Colonic mucosa (tissue), 4 donors: ENCODE measurements at regions not wholly inside any gene's neighbourhood (a gene's known extent, or its start where the extent isn't known, plus 50 kb on each side); places are given as distances from the start of the nearest gene placed in this dataset.
A peak's percentile ranks its signal among the peaks of the same experiment; 100 is the strongest.

Source experiments
- DNase-seq: peaks from one replicate; pipeline ENCODE4 v3.0.0-alpha.2; 2020
- H3K27ac ChIP-seq: fragments of 200-600 bp; one replicate; pipeline ENCODE4 v1.8.0; 2021
- H3K27me3 ChIP-seq: fragments of 200-600 bp; one replicate; pipeline ENCODE4 v1.8.0; 2021
- H3K36me3 ChIP-seq: fragments of 200-600 bp; one replicate; pipeline ENCODE4 v1.8.0; 2021
- H3K4me1 ChIP-seq: fragments of 200-600 bp; one replicate; pipeline ENCODE4 v1.8.0; 2021; ENCODE audit warnings: mild to moderate bottlenecking
- H3K4me3 ChIP-seq: fragments of 200-600 bp; one replicate; pipeline ENCODE4 v1.8.0; 2021
- H3K9ac ChIP-seq, 2 donors: one replicate each; pipeline ENCODE4 v1.7.0; 2013; ENCODE audit warnings: control low read depth in 2 of 2, low read depth in 2 of 2, low read length in 2 of 2
- H3K9me3 ChIP-seq: fragments of 200-600 bp; one replicate; pipeline ENCODE4 v1.8.0; 2021
- intact Hi-C: fragments of 100-400 bp; cut with DNase I; formaldehyde crosslinking; loops from one replicate; pipeline ENCODE4 v1.14.1; 2022
- TF ChIP-seq, protein P1 (sequence below): fragments of 200-600 bp; IDR thresholded peaks from one replicate; pipeline ENCODE4 v1.8.0; 2022; ENCODE audit warnings: antibody characterized with exemption, mild to moderate bottlenecking
- donor health status: healthy.
- donor health status: DM: no; HTN: no; CAD: no.
- donor health status: DM: no; HTN: no; CAD: no.

DNA sequence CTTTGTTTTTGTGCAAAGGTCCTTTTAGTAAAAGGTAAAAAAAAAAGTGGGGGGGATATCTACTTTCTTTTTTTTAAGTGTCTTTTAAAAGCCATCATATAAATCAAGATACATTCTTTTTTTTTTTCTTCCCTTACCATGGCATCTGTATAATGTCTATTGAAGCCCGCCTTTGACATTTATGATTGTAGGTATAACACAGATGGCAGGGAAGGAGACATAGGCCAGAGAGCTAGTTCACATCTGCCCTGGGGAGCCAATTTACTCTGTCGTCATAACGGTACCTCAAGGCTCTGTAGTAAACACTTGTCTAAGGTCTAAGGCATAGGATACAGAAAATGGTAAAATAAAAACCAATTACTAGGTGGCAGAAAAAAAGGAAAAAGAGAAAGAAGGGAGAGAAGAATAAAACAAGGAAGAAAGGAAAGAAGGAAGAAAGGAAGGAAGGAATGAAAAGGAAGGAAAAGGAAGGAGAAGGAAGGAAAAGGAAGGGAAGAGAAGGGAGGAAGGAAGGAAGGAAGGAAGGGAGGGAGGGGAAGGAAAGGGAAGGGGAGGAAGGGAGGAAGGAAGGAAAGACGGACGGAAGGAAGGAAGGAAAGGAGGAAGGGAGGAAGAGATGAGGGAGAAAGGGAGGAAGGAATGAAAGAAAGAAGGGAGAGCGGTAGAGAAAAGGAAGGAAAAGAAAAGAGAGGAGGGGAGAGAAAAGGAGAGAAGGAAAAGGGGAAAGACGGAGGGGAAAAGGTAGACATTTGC is 343.5 kb downstream of the RBM43 start:
- Histone ChIP-seq H3K9ac (no peak overlapping the region), H3K4me3 (no peak overlapping the region), H3K9me3 (no peaks in the 10 kb centered on the region), H3K27me3 (no peaks in the 10 kb centered on the region), H3K36me3 (no peaks in the 10 kb centered on the region), H3K4me1 (no peaks in the 10 kb centered on the region), H3K27ac (no peak overlapping the region)
- DNase-seq = no peak
- intact Hi-C loops = no loop called here
- TF ChIP-seq, protein P1, sequence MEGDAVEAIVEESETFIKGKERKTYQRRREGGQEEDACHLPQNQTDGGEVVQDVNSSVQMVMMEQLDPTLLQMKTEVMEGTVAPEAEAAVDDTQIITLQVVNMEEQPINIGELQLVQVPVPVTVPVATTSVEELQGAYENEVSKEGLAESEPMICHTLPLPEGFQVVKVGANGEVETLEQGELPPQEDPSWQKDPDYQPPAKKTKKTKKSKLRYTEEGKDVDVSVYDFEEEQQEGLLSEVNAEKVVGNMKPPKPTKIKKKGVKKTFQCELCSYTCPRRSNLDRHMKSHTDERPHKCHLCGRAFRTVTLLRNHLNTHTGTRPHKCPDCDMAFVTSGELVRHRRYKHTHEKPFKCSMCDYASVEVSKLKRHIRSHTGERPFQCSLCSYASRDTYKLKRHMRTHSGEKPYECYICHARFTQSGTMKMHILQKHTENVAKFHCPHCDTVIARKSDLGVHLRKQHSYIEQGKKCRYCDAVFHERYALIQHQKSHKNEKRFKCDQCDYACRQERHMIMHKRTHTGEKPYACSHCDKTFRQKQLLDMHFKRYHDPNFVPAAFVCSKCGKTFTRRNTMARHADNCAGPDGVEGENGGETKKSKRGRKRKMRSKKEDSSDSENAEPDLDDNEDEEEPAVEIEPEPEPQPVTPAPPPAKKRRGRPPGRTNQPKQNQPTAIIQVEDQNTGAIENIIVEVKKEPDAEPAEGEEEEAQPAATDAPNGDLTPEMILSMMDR = no peak

DNA sequence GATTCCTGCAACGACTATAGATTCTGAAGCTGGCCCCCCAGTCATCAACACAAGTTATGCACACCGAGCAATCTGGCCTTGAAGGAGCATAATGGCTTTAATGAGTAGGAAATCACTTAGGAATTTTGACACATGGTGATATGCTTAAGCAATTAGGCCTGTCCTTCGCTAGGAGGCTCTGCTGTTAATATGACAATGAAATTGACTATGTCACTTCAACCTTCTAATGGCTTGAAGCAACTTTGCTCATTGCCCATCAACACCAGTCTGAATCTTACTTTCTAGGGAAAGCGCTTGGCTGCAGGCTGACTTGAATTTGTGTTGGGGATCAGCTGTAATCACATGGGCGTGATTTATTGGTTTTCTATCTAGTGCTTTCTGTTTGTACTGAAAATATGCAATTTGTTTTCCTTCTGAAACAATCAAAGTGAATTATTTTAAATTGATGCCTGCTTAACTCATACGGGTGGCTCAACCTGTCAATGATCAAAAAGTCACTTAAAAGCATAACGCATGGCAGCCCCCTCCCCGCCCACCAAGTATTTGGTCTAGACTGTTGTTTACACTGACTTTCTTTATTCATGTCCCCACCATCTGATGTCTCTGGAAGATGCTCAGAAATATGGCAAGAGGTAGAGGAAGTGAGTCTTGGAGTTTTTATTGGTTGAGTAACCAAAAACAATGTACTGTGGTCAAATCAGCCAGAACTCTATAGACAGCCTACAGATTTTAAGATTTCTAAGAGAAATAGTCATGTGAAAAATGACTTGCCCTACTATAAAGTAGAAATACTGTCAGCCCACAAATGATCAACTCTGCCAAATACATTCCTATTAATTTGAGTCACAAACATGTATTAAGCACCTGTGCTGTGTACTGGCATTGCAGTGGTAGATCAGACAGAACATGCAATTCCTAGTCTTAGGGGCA is 344.9 kb downstream of the RBM43 start:
- Histone ChIP-seq H3K27ac (no peak overlapping the region), H3K4me3 (no peak overlapping the region), H3K9ac (no peak overlapping the region), H3K36me3 (no peaks in the 10 kb centered on the region), H3K4me1 (no peaks in the 10 kb centered on the region), H3K9me3 (no peaks in the 10 kb centered on the region), H3K27me3 (no peaks in the 10 kb centered on the region)
- intact Hi-C loops = no loop called here
- TF ChIP-seq, protein P1 = no peak
- DNase-seq = no peak

DNA sequence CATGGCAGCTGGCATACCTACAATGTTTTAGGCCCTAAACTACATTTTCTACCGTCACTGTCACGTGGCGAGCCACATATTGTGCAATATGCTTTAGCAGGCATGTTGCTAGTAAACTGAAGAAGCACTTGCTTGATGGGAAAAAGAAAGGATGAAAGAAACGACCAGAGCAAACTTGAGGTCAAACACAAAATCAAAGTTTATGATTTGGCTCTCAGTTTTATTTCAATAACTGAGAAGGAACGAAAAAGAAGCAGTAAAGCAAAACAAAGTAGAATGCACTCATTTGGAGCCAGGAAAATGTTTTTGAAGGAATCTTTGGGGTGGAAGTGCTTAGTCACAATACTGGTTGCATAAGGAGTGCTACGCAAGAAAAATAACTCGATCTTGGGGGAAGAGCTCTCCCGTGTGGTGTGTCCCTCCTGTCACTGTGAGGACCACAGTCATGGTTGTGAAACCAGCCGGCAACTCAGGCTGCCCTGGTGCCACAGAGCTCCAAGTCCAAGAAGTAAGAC is 349.8 kb downstream of the RBM43 start:
- H3K27me3 ChIP-seq = no peaks in the 10 kb centered on the region
- intact Hi-C loops = no loop called here
- no peaks in the 10 kb centered on the region for H3K4me1 ChIP-seq
- H3K4me3 ChIP-seq = no peak overlapping the region
- H3K27ac ChIP-seq = no peak overlapping the region
- H3K36me3 ChIP-seq = no peaks in the 10 kb centered on the region
- no peak overlapping the region for H3K9ac ChIP-seq
- DNase-seq = peak; percentile 37
- TF ChIP-seq, protein P1 = no peak
- H3K9me3 ChIP-seq = no peaks in the 10 kb centered on the region

DNA sequence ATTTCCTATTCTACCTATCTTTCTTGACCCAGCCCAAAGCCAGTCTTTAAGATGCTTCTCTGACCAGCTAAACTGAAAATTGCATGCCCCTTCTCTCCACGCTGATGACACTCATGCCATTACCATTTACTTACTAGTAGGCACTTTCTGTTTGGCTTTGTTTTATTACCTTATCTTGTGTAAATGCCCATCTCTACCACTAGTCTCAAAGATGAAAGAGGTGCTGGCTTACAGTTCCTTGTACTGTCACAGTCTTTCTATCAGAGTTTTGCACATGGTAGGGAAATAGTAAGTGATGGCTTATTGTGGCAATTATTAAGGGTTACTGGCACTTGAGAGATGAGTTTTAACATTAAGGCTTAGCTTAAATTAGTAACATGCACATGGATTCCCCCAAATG is 352.1 kb downstream of the RBM43 start:
- no peak for DNase-seq
- TF ChIP-seq, protein P1 = no peak
- Histone ChIP-seq H3K9ac (no peak overlapping the region), H3K27ac (no peak overlapping the region), H3K9me3 (no peaks in the 10 kb centered on the region), H3K36me3 (no peaks in the 10 kb centered on the region), H3K27me3 (no peaks in the 10 kb centered on the region), H3K4me1 (no peaks in the 10 kb centered on the region), H3K4me3 (no peak overlapping the region)
- intact Hi-C loops = no loop called here

DNA sequence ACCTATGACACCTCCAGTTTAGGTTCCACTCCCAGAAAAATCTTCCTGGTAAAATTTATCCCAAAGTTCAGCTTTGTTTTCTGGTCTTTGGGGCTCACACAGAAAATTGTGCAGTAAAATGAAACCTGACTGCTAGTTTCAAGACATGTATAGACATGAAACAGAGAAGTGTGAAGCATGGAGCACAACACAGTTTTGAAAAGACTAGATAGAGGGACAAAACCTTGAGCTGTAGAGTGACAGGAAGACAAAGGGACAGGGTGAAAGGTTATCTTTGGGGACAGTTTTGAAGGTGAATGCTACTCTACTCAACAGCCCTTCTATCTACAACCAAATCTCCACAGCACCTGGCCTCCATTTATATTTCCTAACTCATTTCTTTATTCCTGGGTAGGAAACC is 352.6 kb downstream of the RBM43 start:
- Histone ChIP-seq H3K27ac (no peak overlapping the region), H3K9me3 (no peaks in the 10 kb centered on the region), H3K27me3 (no peaks in the 10 kb centered on the region), H3K4me1 (no peaks in the 10 kb centered on the region), H3K4me3 (no peak overlapping the region), H3K36me3 (no peaks in the 10 kb centered on the region), H3K9ac (no peak overlapping the region)
- TF ChIP-seq, protein P1 = no peak
- no peak for DNase-seq
- intact Hi-C loops = no loop called here
